ENCODE measurements at regions not wholly inside any gene's neighbourhood (a gene's known extent, or its start where the extent isn't known, plus 50 kb on each side); places are given as distances from the start of the nearest gene placed in this dataset.

DNA sequence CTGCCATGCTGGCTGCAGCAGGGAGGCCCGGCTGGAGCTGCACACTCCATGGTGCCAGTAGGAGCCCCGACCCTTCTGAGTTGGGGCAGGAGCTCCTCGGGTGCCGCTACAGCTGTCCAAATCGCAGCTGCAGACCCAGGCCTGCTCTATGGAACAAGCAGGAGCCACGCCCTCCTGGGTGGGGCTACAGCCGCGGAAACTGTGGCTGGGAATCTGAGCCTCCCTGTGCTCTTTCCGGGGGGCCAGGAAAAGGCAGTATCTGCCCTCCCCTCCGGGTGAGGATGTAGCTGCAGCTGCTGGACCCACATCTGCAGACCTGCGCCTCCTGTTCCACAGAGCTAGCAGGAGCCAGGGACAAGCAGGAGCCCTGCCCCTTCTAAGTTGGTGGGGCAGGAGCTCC is 278.9 kb upstream of the ACTBL2 start (continued):
- TF ChIP-seq, protein P1, sequence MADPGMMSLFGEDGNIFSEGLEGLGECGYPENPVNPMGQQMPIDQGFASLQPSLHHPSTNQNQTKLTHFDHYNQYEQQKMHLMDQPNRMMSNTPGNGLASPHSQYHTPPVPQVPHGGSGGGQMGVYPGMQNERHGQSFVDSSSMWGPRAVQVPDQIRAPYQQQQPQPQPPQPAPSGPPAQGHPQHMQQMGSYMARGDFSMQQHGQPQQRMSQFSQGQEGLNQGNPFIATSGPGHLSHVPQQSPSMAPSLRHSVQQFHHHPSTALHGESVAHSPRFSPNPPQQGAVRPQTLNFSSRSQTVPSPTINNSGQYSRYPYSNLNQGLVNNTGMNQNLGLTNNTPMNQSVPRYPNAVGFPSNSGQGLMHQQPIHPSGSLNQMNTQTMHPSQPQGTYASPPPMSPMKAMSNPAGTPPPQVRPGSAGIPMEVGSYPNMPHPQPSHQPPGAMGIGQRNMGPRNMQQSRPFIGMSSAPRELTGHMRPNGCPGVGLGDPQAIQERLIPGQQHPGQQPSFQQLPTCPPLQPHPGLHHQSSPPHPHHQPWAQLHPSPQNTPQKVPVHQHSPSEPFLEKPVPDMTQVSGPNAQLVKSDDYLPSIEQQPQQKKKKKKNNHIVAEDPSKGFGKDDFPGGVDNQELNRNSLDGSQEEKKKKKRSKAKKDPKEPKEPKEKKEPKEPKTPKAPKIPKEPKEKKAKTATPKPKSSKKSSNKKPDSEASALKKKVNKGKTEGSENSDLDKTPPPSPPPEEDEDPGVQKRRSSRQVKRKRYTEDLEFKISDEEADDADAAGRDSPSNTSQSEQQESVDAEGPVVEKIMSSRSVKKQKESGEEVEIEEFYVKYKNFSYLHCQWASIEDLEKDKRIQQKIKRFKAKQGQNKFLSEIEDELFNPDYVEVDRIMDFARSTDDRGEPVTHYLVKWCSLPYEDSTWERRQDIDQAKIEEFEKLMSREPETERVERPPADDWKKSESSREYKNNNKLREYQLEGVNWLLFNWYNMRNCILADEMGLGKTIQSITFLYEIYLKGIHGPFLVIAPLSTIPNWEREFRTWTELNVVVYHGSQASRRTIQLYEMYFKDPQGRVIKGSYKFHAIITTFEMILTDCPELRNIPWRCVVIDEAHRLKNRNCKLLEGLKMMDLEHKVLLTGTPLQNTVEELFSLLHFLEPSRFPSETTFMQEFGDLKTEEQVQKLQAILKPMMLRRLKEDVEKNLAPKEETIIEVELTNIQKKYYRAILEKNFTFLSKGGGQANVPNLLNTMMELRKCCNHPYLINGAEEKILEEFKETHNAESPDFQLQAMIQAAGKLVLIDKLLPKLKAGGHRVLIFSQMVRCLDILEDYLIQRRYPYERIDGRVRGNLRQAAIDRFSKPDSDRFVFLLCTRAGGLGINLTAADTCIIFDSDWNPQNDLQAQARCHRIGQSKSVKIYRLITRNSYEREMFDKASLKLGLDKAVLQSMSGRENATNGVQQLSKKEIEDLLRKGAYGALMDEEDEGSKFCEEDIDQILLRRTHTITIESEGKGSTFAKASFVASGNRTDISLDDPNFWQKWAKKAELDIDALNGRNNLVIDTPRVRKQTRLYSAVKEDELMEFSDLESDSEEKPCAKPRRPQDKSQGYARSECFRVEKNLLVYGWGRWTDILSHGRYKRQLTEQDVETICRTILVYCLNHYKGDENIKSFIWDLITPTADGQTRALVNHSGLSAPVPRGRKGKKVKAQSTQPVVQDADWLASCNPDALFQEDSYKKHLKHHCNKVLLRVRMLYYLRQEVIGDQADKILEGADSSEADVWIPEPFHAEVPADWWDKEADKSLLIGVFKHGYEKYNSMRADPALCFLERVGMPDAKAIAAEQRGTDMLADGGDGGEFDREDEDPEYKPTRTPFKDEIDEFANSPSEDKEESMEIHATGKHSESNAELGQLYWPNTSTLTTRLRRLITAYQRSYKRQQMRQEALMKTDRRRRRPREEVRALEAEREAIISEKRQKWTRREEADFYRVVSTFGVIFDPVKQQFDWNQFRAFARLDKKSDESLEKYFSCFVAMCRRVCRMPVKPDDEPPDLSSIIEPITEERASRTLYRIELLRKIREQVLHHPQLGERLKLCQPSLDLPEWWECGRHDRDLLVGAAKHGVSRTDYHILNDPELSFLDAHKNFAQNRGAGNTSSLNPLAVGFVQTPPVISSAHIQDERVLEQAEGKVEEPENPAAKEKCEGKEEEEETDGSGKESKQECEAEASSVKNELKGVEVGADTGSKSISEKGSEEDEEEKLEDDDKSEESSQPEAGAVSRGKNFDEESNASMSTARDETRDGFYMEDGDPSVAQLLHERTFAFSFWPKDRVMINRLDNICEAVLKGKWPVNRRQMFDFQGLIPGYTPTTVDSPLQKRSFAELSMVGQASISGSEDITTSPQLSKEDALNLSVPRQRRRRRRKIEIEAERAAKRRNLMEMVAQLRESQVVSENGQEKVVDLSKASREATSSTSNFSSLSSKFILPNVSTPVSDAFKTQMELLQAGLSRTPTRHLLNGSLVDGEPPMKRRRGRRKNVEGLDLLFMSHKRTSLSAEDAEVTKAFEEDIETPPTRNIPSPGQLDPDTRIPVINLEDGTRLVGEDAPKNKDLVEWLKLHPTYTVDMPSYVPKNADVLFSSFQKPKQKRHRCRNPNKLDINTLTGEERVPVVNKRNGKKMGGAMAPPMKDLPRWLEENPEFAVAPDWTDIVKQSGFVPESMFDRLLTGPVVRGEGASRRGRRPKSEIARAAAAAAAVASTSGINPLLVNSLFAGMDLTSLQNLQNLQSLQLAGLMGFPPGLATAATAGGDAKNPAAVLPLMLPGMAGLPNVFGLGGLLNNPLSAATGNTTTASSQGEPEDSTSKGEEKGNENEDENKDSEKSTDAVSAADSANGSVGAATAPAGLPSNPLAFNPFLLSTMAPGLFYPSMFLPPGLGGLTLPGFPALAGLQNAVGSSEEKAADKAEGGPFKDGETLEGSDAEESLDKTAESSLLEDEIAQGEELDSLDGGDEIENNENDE (IDR thresholded peaks at IDR 0.05; ENCODE audit: insufficient replicate concordance, low read length) = no peak
- TF ChIP-seq HDAC2 (IDR thresholded peaks at IDR 0.05; ENCODE audit: borderline replicate concordance in 1 of 2, low read depth in 2 of 2, low read length in 2 of 2) = no peak
- TF ChIP-seq RAD21 (IDR thresholded peaks at IDR 0.05 in 1 of 2, conservative IDR thresholded peaks at IDR 0.05 in 1 of 2; ENCODE audit: low read depth in 2 of 2, low read length in 2 of 2) = no peak
- TF ChIP-seq EGR1 (IDR thresholded peaks at IDR 0.05; ENCODE audit: borderline replicate concordance, low read depth, low read length) = no peak
- TF ChIP-seq SAP30 (IDR thresholded peaks at IDR 0.05; ENCODE audit: insufficient read depth, insufficient replicate concordance, low read length) = no peak
- TF ChIP-seq KDM5A (IDR thresholded peaks at IDR 0.05; ENCODE audit: low read length) = no peak
- no peak for TF ChIP-seq SRF (IDR thresholded peaks at IDR 0.05; ENCODE audit: low read depth, low read length)
- no peak for TF ChIP-seq CHD2 (IDR thresholded peaks at IDR 0.05; ENCODE audit: low read length)
- TF ChIP-seq SP2 (IDR thresholded peaks at IDR 0.05; ENCODE audit: low read length) = no peak
- TF ChIP-seq KDM1A (IDR thresholded peaks at IDR 0.05; ENCODE audit: borderline replicate concordance, low read length) = no peak
- no peak for TF ChIP-seq CREB1 (IDR thresholded peaks at IDR 0.05)
- no peak for TF ChIP-seq BRCA1 (IDR thresholded peaks at IDR 0.05; ENCODE audit: low read depth, low read length)
- TF ChIP-seq TAF1 (IDR thresholded peaks at IDR 0.05; ENCODE audit: low read depth, low read length) = no peak

Measured in H1 (cell line).